ENCODE measurements at regions not wholly inside any gene's neighbourhood (a gene's known extent, or its start where the extent isn't known, plus 50 kb on each side); places are given as distances from the start of the nearest gene placed in this dataset.

DNA sequence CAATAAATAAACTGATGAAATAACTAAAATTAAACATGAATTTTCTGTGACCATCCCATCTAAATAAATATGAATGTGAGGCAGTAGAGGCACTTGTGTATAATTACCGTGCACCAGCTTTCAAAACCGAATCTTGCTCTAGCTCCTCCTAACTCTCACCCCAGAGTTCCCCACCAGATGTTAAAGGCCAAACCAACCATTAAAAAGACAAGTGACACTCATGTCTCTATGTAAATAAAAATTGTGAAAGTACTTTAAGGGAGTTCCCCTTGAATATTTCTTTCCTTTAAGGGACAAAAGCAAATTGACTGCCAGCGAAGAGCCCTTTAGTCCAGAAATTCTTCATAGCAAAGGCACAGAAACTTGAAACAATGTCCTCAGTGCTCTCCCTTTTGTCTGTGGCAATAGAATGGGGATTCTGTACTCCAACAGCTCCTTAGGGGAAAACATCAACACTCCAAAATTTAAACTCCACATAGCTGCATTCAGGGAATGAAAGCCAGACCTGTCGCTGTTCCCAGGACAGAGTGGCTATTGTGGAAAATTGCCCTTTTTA, 101.7 kb upstream of the SOX21 start:
- no peak overlapping the region for H3K27ac Mint-ChIP-seq
- no peak overlapping the region for H3K27ac ChIP-seq (ENCODE audit: low read depth)
- H3K4me1 ChIP-seq (ENCODE audit: insufficient read depth): no peaks in the 10 kb centered on the region
- no peak for ATAC-seq
- H3K9me2 ChIP-seq (ENCODE audit: insufficient read depth): no peaks in the 10 kb centered on the region
- no peak overlapping the region for H3K4me2 ChIP-seq
- no peak for TF ChIP-seq EZH2phosphoT487 (IDR thresholded peaks at IDR 0.05; ENCODE audit: unreplicated experiment)
- TF ChIP-seq, protein P1, sequence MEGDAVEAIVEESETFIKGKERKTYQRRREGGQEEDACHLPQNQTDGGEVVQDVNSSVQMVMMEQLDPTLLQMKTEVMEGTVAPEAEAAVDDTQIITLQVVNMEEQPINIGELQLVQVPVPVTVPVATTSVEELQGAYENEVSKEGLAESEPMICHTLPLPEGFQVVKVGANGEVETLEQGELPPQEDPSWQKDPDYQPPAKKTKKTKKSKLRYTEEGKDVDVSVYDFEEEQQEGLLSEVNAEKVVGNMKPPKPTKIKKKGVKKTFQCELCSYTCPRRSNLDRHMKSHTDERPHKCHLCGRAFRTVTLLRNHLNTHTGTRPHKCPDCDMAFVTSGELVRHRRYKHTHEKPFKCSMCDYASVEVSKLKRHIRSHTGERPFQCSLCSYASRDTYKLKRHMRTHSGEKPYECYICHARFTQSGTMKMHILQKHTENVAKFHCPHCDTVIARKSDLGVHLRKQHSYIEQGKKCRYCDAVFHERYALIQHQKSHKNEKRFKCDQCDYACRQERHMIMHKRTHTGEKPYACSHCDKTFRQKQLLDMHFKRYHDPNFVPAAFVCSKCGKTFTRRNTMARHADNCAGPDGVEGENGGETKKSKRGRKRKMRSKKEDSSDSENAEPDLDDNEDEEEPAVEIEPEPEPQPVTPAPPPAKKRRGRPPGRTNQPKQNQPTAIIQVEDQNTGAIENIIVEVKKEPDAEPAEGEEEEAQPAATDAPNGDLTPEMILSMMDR (conservative IDR thresholded peaks at IDR 0.05; ENCODE audit: low read depth in 2 of 2): no peak
- TF ChIP-seq, protein P2, sequence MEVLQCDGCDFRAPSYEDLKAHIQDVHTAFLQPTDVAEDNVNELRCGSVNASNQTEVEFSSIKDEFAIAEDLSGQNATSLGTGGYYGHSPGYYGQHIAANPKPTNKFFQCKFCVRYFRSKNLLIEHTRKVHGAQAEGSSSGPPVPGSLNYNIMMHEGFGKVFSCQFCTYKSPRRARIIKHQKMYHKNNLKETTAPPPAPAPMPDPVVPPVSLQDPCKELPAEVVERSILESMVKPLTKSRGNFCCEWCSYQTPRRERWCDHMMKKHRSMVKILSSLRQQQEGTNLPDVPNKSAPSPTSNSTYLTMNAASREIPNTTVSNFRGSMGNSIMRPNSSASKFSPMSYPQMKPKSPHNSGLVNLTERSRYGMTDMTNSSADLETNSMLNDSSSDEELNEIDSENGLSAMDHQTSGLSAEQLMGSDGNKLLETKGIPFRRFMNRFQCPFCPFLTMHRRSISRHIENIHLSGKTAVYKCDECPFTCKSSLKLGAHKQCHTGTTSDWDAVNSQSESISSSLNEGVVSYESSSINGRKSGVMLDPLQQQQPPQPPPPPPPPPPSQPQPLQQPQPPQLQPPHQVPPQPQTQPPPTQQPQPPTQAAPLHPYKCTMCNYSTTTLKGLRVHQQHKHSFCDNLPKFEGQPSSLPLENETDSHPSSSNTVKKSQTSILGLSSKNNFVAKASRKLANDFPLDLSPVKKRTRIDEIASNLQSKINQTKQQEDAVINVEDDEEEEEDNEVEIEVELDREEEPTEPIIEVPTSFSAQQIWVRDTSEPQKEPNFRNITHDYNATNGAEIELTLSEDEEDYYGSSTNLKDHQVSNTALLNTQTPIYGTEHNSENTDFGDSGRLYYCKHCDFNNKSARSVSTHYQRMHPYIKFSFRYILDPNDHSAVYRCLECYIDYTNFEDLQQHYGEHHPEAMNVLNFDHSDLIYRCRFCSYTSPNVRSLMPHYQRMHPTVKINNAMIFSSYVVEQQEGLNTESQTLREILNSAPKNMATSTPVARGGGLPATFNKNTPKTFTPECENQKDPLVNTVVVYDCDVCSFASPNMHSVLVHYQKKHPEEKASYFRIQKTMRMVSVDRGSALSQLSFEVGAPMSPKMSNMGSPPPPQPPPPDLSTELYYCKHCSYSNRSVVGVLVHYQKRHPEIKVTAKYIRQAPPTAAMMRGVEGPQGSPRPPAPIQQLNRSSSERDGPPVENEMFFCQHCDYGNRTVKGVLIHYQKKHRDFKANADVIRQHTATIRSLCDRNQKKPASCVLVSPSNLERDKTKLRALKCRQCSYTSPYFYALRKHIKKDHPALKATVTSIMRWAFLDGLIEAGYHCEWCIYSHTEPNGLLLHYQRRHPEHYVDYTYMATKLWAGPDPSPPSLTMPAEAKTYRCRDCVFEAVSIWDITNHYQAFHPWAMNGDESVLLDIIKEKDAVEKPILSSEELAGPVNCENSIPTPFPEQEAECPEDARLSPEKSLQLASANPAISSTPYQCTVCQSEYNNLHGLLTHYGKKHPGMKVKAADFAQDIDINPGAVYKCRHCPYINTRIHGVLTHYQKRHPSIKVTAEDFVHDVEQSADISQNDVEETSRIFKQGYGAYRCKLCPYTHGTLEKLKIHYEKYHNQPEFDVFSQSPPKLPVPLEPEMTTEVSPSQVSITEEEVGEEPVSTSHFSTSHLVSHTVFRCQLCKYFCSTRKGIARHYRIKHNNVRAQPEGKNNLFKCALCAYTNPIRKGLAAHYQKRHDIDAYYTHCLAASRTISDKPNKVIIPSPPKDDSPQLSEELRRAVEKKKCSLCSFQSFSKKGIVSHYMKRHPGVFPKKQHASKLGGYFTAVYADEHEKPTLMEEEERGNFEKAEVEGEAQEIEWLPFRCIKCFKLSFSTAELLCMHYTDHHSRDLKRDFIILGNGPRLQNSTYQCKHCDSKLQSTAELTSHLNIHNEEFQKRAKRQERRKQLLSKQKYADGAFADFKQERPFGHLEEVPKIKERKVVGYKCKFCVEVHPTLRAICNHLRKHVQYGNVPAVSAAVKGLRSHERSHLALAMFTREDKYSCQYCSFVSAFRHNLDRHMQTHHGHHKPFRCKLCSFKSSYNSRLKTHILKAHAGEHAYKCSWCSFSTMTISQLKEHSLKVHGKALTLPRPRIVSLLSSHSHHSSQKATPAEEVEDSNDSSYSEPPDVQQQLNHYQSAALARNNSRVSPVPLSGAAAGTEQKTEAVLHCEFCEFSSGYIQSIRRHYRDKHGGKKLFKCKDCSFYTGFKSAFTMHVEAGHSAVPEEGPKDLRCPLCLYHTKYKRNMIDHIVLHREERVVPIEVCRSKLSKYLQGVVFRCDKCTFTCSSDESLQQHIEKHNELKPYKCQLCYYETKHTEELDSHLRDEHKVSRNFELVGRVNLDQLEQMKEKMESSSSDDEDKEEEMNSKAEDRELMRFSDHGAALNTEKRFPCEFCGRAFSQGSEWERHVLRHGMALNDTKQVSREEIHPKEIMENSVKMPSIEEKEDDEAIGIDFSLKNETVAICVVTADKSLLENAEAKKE (CRISPR knock-in tag; IDR thresholded peaks at IDR 0.05): no peak
- TF ChIP-seq POLR2AphosphoS5 (IDR thresholded peaks at IDR 0.05; ENCODE audit: low read depth): no peak
- TF ChIP-seq NANOG (IDR thresholded peaks at IDR 0.05; ENCODE audit: borderline replicate concordance): no peak
- TF ChIP-seq EZH2 (IDR thresholded peaks at IDR 0.05; ENCODE audit: low read depth, unreplicated experiment): no peak
- TF ChIP-seq, protein P3, sequence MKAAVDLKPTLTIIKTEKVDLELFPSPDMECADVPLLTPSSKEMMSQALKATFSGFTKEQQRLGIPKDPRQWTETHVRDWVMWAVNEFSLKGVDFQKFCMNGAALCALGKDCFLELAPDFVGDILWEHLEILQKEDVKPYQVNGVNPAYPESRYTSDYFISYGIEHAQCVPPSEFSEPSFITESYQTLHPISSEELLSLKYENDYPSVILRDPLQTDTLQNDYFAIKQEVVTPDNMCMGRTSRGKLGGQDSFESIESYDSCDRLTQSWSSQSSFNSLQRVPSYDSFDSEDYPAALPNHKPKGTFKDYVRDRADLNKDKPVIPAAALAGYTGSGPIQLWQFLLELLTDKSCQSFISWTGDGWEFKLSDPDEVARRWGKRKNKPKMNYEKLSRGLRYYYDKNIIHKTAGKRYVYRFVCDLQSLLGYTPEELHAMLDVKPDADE (IDR thresholded peaks at IDR 0.05): no peak
- TF ChIP-seq ZNF114 (CRISPR knock-in tag; IDR thresholded peaks at IDR 0.05): no peak
- no peak for TF ChIP-seq ZNF331 (CRISPR knock-in tag; IDR thresholded peaks at IDR 0.05; ENCODE audit: low read depth)
- TF ChIP-seq, protein P4, sequence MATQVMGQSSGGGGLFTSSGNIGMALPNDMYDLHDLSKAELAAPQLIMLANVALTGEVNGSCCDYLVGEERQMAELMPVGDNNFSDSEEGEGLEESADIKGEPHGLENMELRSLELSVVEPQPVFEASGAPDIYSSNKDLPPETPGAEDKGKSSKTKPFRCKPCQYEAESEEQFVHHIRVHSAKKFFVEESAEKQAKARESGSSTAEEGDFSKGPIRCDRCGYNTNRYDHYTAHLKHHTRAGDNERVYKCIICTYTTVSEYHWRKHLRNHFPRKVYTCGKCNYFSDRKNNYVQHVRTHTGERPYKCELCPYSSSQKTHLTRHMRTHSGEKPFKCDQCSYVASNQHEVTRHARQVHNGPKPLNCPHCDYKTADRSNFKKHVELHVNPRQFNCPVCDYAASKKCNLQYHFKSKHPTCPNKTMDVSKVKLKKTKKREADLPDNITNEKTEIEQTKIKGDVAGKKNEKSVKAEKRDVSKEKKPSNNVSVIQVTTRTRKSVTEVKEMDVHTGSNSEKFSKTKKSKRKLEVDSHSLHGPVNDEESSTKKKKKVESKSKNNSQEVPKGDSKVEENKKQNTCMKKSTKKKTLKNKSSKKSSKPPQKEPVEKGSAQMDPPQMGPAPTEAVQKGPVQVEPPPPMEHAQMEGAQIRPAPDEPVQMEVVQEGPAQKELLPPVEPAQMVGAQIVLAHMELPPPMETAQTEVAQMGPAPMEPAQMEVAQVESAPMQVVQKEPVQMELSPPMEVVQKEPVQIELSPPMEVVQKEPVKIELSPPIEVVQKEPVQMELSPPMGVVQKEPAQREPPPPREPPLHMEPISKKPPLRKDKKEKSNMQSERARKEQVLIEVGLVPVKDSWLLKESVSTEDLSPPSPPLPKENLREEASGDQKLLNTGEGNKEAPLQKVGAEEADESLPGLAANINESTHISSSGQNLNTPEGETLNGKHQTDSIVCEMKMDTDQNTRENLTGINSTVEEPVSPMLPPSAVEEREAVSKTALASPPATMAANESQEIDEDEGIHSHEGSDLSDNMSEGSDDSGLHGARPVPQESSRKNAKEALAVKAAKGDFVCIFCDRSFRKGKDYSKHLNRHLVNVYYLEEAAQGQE (IDR thresholded peaks at IDR 0.05; ENCODE audit: unreplicated experiment): no peak
- DNase-seq (ENCODE audit: low spot score): no peak
- no peak overlapping the region for H3K4me3 Mint-ChIP-seq
- peaks cover 2% of the 10 kb centered on the region; the same call in 1 of the 3 replicates for H3K4me1 Mint-ChIP-seq
- no peaks in the 10 kb centered on the region for H3K36me3 Mint-ChIP-seq (ENCODE audit: low read depth)
- H3K79me2 ChIP-seq (replicated peaks; ENCODE audit: insufficient read depth): no peaks in the 10 kb centered on the region
- peaks cover 1% of the 10 kb centered on the region for H3K27me3 Mint-ChIP-seq (ENCODE audit: insufficient read depth, low read depth, poor library complexity)
- H3K36me3 ChIP-seq (ENCODE audit: insufficient read depth): no peaks in the 10 kb centered on the region
- H3K9me3 Mint-ChIP-seq: no peaks in the 10 kb centered on the region
- peak overlapping the region; percentile 52; the same call in 1 of the 2 replicates for H2AFZ ChIP-seq
- H4K20me1 ChIP-seq (replicated peaks; ENCODE audit: insufficient read depth): no peaks in the 10 kb centered on the region
- H3F3A ChIP-seq (replicated peaks; ENCODE audit: low read depth): no peaks in the 10 kb centered on the region
- H3K27me3 ChIP-seq (ENCODE audit: insufficient read depth): no peaks in the 10 kb centered on the region
- H3K4me3 ChIP-seq: no peak overlapping the region
